GM10266 (cell line): ENCODE measurements at regions not wholly inside any gene's neighbourhood (a gene's known extent, or its start where the extent isn't known, plus 50 kb on each side); places are given as distances from the start of the nearest gene placed in this dataset.

Source experiments
- DNase-seq: peaks from one replicate; pipeline ENCODE4 v3.0.0; 2012; ENCODE audit errors: extremely low spot score
- CTCF ChIP-seq: IDR thresholded peaks from 2 replicates; pipeline ENCODE4 v1.5.1; 2012; ENCODE audit warnings: mild to moderate bottlenecking, low read depth; ENCODE audit not compliant: control insufficient read depth, insufficient read depth; ENCODE audit errors: missing control alignments

GRCh38 chr2:175630280-175631244 is 371.5 kb downstream of the LNPK start:
- no peak for TF ChIP-seq CTCF
- DNase-seq = no peak

DNA sequence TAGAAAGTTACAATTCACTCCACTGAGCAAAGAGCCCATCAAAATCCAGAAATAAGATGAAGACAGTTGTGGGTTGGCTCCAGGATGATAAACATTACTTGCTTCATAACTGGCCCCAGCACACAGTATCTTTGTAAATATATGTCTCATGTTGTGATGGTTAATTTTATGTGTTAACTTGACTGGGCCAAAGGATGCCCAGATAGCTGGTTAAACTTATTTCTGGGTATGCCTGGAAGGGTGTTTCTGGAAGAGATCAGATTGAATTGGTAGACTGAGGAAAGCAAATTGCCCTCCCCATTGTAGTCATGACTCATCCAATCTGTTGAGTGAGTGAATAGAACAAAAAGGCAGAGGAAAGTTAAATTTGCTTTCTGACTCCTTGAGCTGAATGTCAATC is 373.8 kb downstream of the LNPK start:
- no peak for DNase-seq

GRCh38 chr2:175627405-175627804 is 374.7 kb downstream of the LNPK start:
- no peak for DNase-seq
- no peak for TF ChIP-seq CTCF

More for the DNA sequence above, 373.8 kb downstream of the LNPK start:
- no peak for TF ChIP-seq CTCF

GRCh38 chr2:175626796-175627195 is 375.3 kb downstream of the LNPK start:
- DNase-seq = no peak
- TF ChIP-seq CTCF = no peak

- DNase-seq = no peak
These were observed 377.3 kb downstream of the LNPK start for GRCh38 chr2:175624785-175625184.

GRCh38 chr2:175624211-175624761 is 377.8 kb downstream of the LNPK start:
- no peak for TF ChIP-seq CTCF
- no peak for DNase-seq

More at GRCh38 chr2:175624785-175625184, 377.3 kb downstream of the LNPK start:
- no peak for TF ChIP-seq CTCF

DNA sequence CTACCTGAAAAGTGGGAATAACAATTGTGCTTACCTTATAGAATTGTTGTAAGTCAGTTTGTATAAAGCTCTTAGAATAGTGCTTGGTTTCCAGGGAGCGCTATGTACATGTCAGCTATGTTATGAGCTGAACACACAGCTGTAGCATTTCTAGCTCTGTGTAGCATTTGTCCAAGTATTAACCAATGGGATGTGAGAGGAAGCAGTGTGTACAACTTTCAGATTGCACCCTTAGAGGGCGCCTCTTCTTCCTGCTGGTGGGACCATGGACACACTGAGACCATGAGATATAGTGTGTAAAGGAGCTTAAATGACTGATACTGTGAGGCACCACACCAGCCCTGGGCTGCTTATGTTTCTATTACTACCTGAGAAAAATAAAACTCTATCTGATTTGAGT is 380.2 kb downstream of the LNPK start:
- DNase-seq = no peak
- TF ChIP-seq CTCF = no peak
